PC-3 (cell line): ENCODE measurements at regions not wholly inside any gene's neighbourhood (a gene's known extent, or its start where the extent isn't known, plus 50 kb on each side); places are given as distances from the start of the nearest gene placed in this dataset.

Source experiments
- ATAC-seq: fragments of 200-7000 bp; cut with Tn5 transposase; 2 replicates; pipeline ENCODE4 v1.9.1; 2020; ENCODE audit warnings: mild to moderate bottlenecking, moderate library complexity
- BruUV-seq: library from RNA; stranded (reverse); fragments of 400-500 nt; replicated peaks from 2 replicates; lab custom pipeline; 2021; lab: Mats Ljungman, UMichigan
- CTCF ChIA-PET: fragments of 300-600 bp; sonication (Branson Sonifier 250); formaldehyde crosslinking; loops from one replicate; lab custom pipeline; 2022; ENCODE audit warnings: antibody characterized with exemption; lab: Charles Lee
- POLR2A ChIA-PET: fragments of 300-600 bp; sonication (Branson Sonifier 250); formaldehyde crosslinking; loops from one replicate; lab custom pipeline; 2022; ENCODE audit warnings: antibody characterized with exemption; ENCODE audit not compliant: unreplicated experiment; lab: Charles Lee
- DNase-seq: peaks from one replicate; pipeline ENCODE4 v3.0.0-alpha.2; 2015
- H2AFZ ChIP-seq: fragments of 300-600 bp; sonication (generic); 2 replicates; pipeline ENCODE4 v1.6.0; 2016; ENCODE audit warnings: antibody characterized with exemption, low read length
- H3F3A ChIP-seq: fragments of 300-600 bp; sonication (generic); one replicate; pipeline ENCODE4 v1.6.0; 2017; ENCODE audit warnings: antibody characterized with exemption, low read length, control low read depth, mild to moderate bottlenecking; ENCODE audit not compliant: unreplicated experiment
- H3K27ac ChIP-seq: fragments of 300-600 bp; sonication (generic); 2 replicates; pipeline ENCODE4 v1.5.1; 2016; ENCODE audit warnings: mild to moderate bottlenecking, low read length
- H3K27me3 ChIP-seq: fragments of 300-600 bp; sonication (generic); 2 replicates; pipeline ENCODE4 v1.6.1; 2016; ENCODE audit warnings: low read length, mixed read lengths
- H3K36me3 ChIP-seq: fragments of 300-600 bp; sonication (generic); 2 replicates; pipeline ENCODE4 v1.6.1; 2016; ENCODE audit warnings: low read depth, mixed run types, low read length, mixed read lengths
- H3K4me1 ChIP-seq: fragments of 300-600 bp; sonication (generic); 2 replicates; pipeline ENCODE4 v1.5.1; 2016; ENCODE audit warnings: low read length; ENCODE audit not compliant: insufficient read depth
- H3K4me2 ChIP-seq: fragments of 300-600 bp; sonication (generic); 2 replicates; pipeline ENCODE4 v1.6.0; 2016; ENCODE audit warnings: low read length
- H3K4me3 ChIP-seq: fragments of 300-600 bp; sonication (generic); 2 replicates; pipeline ENCODE4 v1.5.1; 2016; ENCODE audit warnings: mild to moderate bottlenecking, low read length, mixed read lengths
- H3K79me2 ChIP-seq: fragments of 300-600 bp; sonication (generic); 2 replicates; pipeline ENCODE4 v1.6.1; 2017; ENCODE audit warnings: low read length, mixed read lengths
- H3K9ac ChIP-seq: fragments of 300-600 bp; sonication (generic); 2 replicates; pipeline ENCODE4 v1.6.0; 2016; ENCODE audit warnings: mild to moderate bottlenecking, low read length
- H3K9me2 ChIP-seq: fragments of 300-600 bp; sonication (generic); replicated peaks from 2 replicates; pipeline ENCODE4 v1.6.1; 2016; ENCODE audit warnings: mixed run types, low read length, mixed read lengths
- H3K9me3 ChIP-seq: fragments of 300-600 bp; sonication (generic); 2 replicates; pipeline ENCODE4 v1.6.1; 2016; ENCODE audit warnings: low read length, mixed read lengths
- H4K20me1 ChIP-seq: fragments of 300-600 bp; sonication (generic); 2 replicates; pipeline ENCODE4 v1.6.1; 2016; ENCODE audit warnings: low read length, mixed read lengths
- CTCF ChIP-seq: fragments of 300-600 bp; sonication (generic); conservative IDR thresholded peaks from 2 replicates; pipeline ENCODE4 v1.5.1; 2017; ENCODE audit warnings: antibody characterized with exemption, low read depth, mild to moderate bottlenecking, low read length
- EZH2 ChIP-seq: fragments of 300-600 bp; sonication (generic); IDR thresholded peaks from one replicate; pipeline ENCODE4 v1.6.1; 2017; ENCODE audit warnings: antibody characterized with exemption, mild to moderate bottlenecking, low read length; ENCODE audit not compliant: unreplicated experiment
- EZH2phosphoT487 ChIP-seq: fragments of 300-600 bp; sonication (generic); IDR thresholded peaks from 2 replicates; pipeline ENCODE4 v1.6.1; 2018; ENCODE audit warnings: mild to moderate bottlenecking, antibody characterized with exemption, low read length, borderline replicate concordance
- intact Hi-C: fragments of 100-400 bp; cut with micrococcal nuclease; formaldehyde crosslinking; loops from 2 replicates; pipeline ENCODE4 v1.9.0; 2023

- Histone ChIP-seq H3K4me1 (no peaks in the 10 kb centered on the region), H3K27ac (no peak overlapping the region), H3K9me3 (0 out of 2 replicates have a peak, but pooled peaks cover 2% of the 10 kb centered on the region), H3F3A (no peaks in the 10 kb centered on the region), H3K4me3 (no peak overlapping the region), H3K79me2 (no peaks in the 10 kb centered on the region), H3K9me2 (no peaks in the 10 kb centered on the region), H3K4me2 (no peak overlapping the region), H4K20me1 (no peaks in the 10 kb centered on the region), H3K9ac (no peak overlapping the region), H2AFZ (no peak overlapping the region), H3K27me3 (no peaks in the 10 kb centered on the region), H3K36me3 (no peaks in the 10 kb centered on the region)
- CTCF ChIA-PET = no interaction called here
- BruUV-seq = no TSS peak
- POLR2A ChIA-PET = no interaction called here
- DNase-seq (no peak), ATAC-seq (no peak)
- no peak for TF ChIP-seq CTCF
- intact Hi-C loops = no loop called here
These were observed 244.6 kb upstream of the ATP10B start for GRCh38 chr5:161096581-161096980.

DNA sequence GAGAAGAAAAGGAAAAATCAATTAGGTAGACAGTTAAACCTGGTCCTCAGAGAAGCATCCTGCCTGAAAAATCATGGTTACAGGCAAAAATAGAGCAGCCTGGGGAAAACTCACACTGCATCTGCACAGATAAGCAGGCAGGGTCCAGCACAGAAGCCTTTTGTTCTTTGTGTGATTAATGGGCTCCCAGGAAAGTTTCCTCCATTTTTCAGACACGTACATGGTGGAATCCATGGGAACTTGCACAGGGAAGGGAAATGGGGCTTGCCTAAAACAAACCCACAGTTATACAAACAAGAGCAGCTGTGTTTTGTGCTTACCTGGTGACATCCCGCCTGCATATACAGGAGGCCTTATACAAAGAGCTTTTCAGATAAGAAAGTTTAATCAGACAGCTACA, 243.9 kb upstream of the ATP10B start:
- Histone ChIP-seq H3K27me3 (no peaks in the 10 kb centered on the region), H3K27ac (no peak overlapping the region), H3K4me2 (no peak overlapping the region), H3K9me3 (0 out of 2 replicates have a peak, but pooled peaks cover 2% of the 10 kb centered on the region), H3K9ac (no peak overlapping the region), H3K4me3 (no peak overlapping the region), H3K79me2 (no peaks in the 10 kb centered on the region), H3K4me1 (no peaks in the 10 kb centered on the region), H2AFZ (no peak overlapping the region), H3F3A (no peaks in the 10 kb centered on the region), H3K36me3 (no peaks in the 10 kb centered on the region), H3K9me2 (no peaks in the 10 kb centered on the region), H4K20me1 (no peaks in the 10 kb centered on the region)
- BruUV-seq = no TSS peak
- DNase-seq = no peak
- POLR2A ChIA-PET = no interaction called here
- intact Hi-C loops = no loop called here
- TF ChIP-seq CTCF = no peak
- TF ChIP-seq EZH2phosphoT487 = no peak
- no peak for TF ChIP-seq EZH2
- CTCF ChIA-PET = no interaction called here
- no peak for ATAC-seq

- no peaks in the 10 kb centered on the region for H3K4me1 ChIP-seq
- no peak overlapping the region for H3K4me3 ChIP-seq
- H4K20me1 ChIP-seq = no peaks in the 10 kb centered on the region
- H3K9ac ChIP-seq = no peak overlapping the region
- no peaks in the 10 kb centered on the region for H3K9me2 ChIP-seq
- H3F3A ChIP-seq = no peaks in the 10 kb centered on the region
- no peaks in the 10 kb centered on the region for H3K79me2 ChIP-seq
- no peak overlapping the region for H3K27ac ChIP-seq
- no peak for ATAC-seq
- TF ChIP-seq CTCF (no peak), EZH2phosphoT487 (no peak), EZH2 (no peak)
- ChIA-PET POLR2A (no interaction called here), CTCF (no interaction called here)
- no peak overlapping the region for H3K4me2 ChIP-seq
- no peaks in the 10 kb centered on the region for H3K27me3 ChIP-seq
- DNase-seq = peak; percentile 4
- H3K9me3 ChIP-seq = no peaks in the 10 kb centered on the region
- intact Hi-C loops = no loop called here
- H2AFZ ChIP-seq = no peak overlapping the region
- no peaks in the 10 kb centered on the region for H3K36me3 ChIP-seq
- BruUV-seq = no TSS peak
These were observed 242.4 kb upstream of the ATP10B start for GRCh38 chr5:161094411-161094810.
